ENCODE measurements at regions not wholly inside any gene's neighbourhood (a gene's known extent, or its start where the extent isn't known, plus 50 kb on each side); places are given as distances from the start of the nearest gene placed in this dataset.

GRCh38 chr9:126240835-126241234 is 85.8 kb upstream of the MVB12B start:
- peaks cover 7% of the 10 kb centered on the region for H3K9me3 Mint-ChIP-seq
- H3K4me3 Mint-ChIP-seq: no peak overlapping the region
- H3K4me1 Mint-ChIP-seq (ENCODE audit: low read depth): no peaks in the 10 kb centered on the region
- no peak overlapping the region for H3K27ac Mint-ChIP-seq
- H3K36me3 Mint-ChIP-seq (ENCODE audit: low read depth): no peaks in the 10 kb centered on the region
- peaks cover 17% of the 10 kb centered on the region for H3K27me3 Mint-ChIP-seq

- no peak overlapping the region for H3K4me3 Mint-ChIP-seq
- H3K36me3 Mint-ChIP-seq (ENCODE audit: low read depth): no peaks in the 10 kb centered on the region
- H3K4me1 Mint-ChIP-seq (ENCODE audit: low read depth): no peaks in the 10 kb centered on the region
- H3K27me3 Mint-ChIP-seq: peaks cover 47% of the 10 kb centered on the region
- peaks cover 12% of the 10 kb centered on the region for H3K9me3 Mint-ChIP-seq
- H3K27ac Mint-ChIP-seq: no peak overlapping the region
Measured at GRCh38 chr9:126248680-126249079, 77.9 kb upstream of the MVB12B start.

- Mint-ChIP-seq H3K27ac (no peak overlapping the region), H3K4me3 (no peak overlapping the region), H3K27me3 (peaks cover 65% of the 10 kb centered on the region), H3K36me3 (ENCODE audit: low read depth) (peaks cover 5% of the 10 kb centered on the region), H3K9me3 (peaks cover 8% of the 10 kb centered on the region), H3K4me1 (ENCODE audit: low read depth) (no peaks in the 10 kb centered on the region)
Measured at GRCh38 chr9:126261584-126262356, 64.9 kb upstream of the MVB12B start.

- Mint-ChIP-seq H3K27ac (no peak overlapping the region), H3K27me3 (peaks cover 63% of the 10 kb centered on the region), H3K4me1 (ENCODE audit: low read depth) (no peaks in the 10 kb centered on the region), H3K4me3 (no peak overlapping the region), H3K9me3 (peaks cover 8% of the 10 kb centered on the region), H3K36me3 (ENCODE audit: low read depth) (peaks cover 5% of the 10 kb centered on the region)
Measured at GRCh38 chr9:126262738-126263137, 63.9 kb upstream of the MVB12B start.

GRCh38 chr9:126270556-126270955 is 56.1 kb upstream of the MVB12B start:
- H3K4me1 Mint-ChIP-seq (ENCODE audit: low read depth): no peaks in the 10 kb centered on the region
- H3K27me3 Mint-ChIP-seq: peaks cover 11% of the 10 kb centered on the region
- peaks cover 4% of the 10 kb centered on the region for H3K9me3 Mint-ChIP-seq
- H3K4me3 Mint-ChIP-seq: no peak overlapping the region
- no peaks in the 10 kb centered on the region for H3K36me3 Mint-ChIP-seq (ENCODE audit: low read depth)
- H3K27ac Mint-ChIP-seq: no peak overlapping the region

GRCh38 chr9:126275386-126276001 is 51.1 kb upstream of the MVB12B start:
- Mint-ChIP-seq H3K27me3 (peaks cover 33% of the 10 kb centered on the region), H3K4me1 (ENCODE audit: low read depth) (no peaks in the 10 kb centered on the region), H3K27ac (no peak overlapping the region), H3K9me3 (peaks cover 4% of the 10 kb centered on the region), H3K4me3 (no peak overlapping the region), H3K36me3 (ENCODE audit: low read depth) (no peaks in the 10 kb centered on the region)

- Mint-ChIP-seq H3K36me3 (ENCODE audit: low read depth) (no peaks in the 10 kb centered on the region), H3K27me3 (peaks cover 33% of the 10 kb centered on the region), H3K27ac (no peak overlapping the region), H3K9me3 (peaks cover 4% of the 10 kb centered on the region), H3K4me1 (ENCODE audit: low read depth) (no peaks in the 10 kb centered on the region), H3K4me3 (no peak overlapping the region)
Measured at GRCh38 chr9:126276056-126276728, 50.4 kb upstream of the MVB12B start.
